Ovary (tissue), 3 donors: ENCODE measurements at regions not wholly inside any gene's neighbourhood (a gene's known extent, or its start where the extent isn't known, plus 50 kb on each side); places are given as distances from the start of the nearest gene placed in this dataset.

ENCODE experiments used
- CTCF ChIP-seq, 3 donors: fragments of 450-650 bp in 2 of 3; fragments of 200-600 bp in 1 of 3; IDR thresholded peaks; one replicate each; pipeline versions ENCODE4 v1.5.1 to v1.8.0; 2016 to 2022; ENCODE audit warnings: antibody characterized with exemption in 3 of 3, mild to moderate bottlenecking in 1 of 3
- EP300 ChIP-seq: sonication (generic); formaldehyde crosslinking; IDR thresholded peaks from one replicate; pipeline ENCODE4 v1.6.1; 2017; ENCODE audit warnings: antibody characterized with exemption
- POLR2A ChIP-seq: fragments of 450-650 bp; IDR thresholded peaks from one replicate; pipeline ENCODE4 v1.6.1; 2017; ENCODE audit warnings: antibody characterized with exemption, mild to moderate bottlenecking, moderate library complexity
- donor health status: DM: no; HTN: no; CAD: no.

- TF ChIP-seq CTCF (IDR thresholded peaks at IDR 0.05) (no peak), POLR2A (no peak), EP300 (no peak)
Observed at GRCh38 chr1:36721261-36721660, 238.5 kb upstream of the CSF3R start.
